GM12875 (cell line): ENCODE measurements at regions not wholly inside any gene's neighbourhood (a gene's known extent, or its start where the extent isn't known, plus 50 kb on each side); places are given as distances from the start of the nearest gene placed in this dataset.

Experiments
- H3K4me3 ChIP-seq: one replicate; pipeline ENCODE4 v1.5.1; 2011; ENCODE audit warnings: low read depth, low read length, control low read depth
- CTCF ChIP-seq: IDR thresholded peaks from 2 replicates; pipeline ENCODE4 v1.5.1; 2011; ENCODE audit warnings: low read depth, mild to moderate bottlenecking, control low read depth, inconsistent platforms, low read length, moderate library complexity, borderline replicate concordance; ENCODE audit not compliant: insufficient read depth

- no peak for TF ChIP-seq CTCF
Observed at GRCh38 chr16:17769065-17769464, 298.3 kb upstream of the XYLT1 start.

DNA sequence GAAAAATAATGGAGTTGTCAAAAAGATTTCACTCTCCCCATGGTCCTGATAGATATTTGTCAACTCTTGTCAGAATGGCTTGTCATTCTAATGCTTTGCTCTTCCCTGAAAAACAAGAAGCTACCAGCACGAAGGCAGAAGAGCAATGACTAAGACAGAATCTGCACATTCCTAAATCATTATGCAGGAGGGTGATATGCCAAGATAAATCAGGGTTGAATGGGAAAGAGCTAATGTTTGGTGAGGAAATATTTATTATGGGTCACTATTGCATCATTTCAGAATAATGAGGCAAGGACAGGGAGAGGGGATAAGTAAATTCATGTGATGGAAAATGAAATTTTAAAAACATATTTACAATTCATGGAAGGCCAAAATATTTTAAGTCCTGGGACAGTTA is 297.5 kb upstream of the XYLT1 start:
- TF ChIP-seq CTCF: no peak
- H3K4me3 ChIP-seq: no peak overlapping the region

More at GRCh38 chr16:17769065-17769464, 298.3 kb upstream of the XYLT1 start:
- no peak overlapping the region for H3K4me3 ChIP-seq

GRCh38 chr16:17766012-17766411 is 295.3 kb upstream of the XYLT1 start:
- H3K4me3 ChIP-seq: no peak overlapping the region
- no peak for TF ChIP-seq CTCF

- no peak overlapping the region for H3K4me3 ChIP-seq
- TF ChIP-seq CTCF: no peak
Observed at GRCh38 chr16:17759451-17760390, 289.0 kb upstream of the XYLT1 start.

- TF ChIP-seq CTCF: no peak
- no peak overlapping the region for H3K4me3 ChIP-seq
Observed at GRCh38 chr16:17757808-17758207, 287.0 kb upstream of the XYLT1 start.

GRCh38 chr16:17755158-17755557 is 284.4 kb upstream of the XYLT1 start:
- no peak for TF ChIP-seq CTCF
- H3K4me3 ChIP-seq: no peak overlapping the region

GRCh38 chr16:17753434-17753833 is 282.7 kb upstream of the XYLT1 start:
- H3K4me3 ChIP-seq: no peak overlapping the region

More at GRCh38 chr16:17753434-17753833, 282.7 kb upstream of the XYLT1 start:
- TF ChIP-seq CTCF: no peak
